PC-9 (cell line): ENCODE measurements at regions not wholly inside any gene's neighbourhood (a gene's known extent, or its start where the extent isn't known, plus 50 kb on each side); places are given as distances from the start of the nearest gene placed in this dataset.

ENCODE experiments used
- BruUV-seq: library from RNA; stranded (reverse); fragments of 400-500 nt; replicated peaks from 2 replicates; lab custom pipeline; 2021; lab: Mats Ljungman, UMichigan
- CTCF ChIA-PET: fragments of 300-600 bp; sonication (Branson Sonifier 250); formaldehyde crosslinking; loops from one replicate; lab custom pipeline; 2022; ENCODE audit warnings: antibody characterized with exemption; lab: Charles Lee
- POLR2A ChIA-PET: fragments of 300-600 bp; sonication (Branson Sonifier 250); formaldehyde crosslinking; loops from one replicate; lab custom pipeline; 2022; ENCODE audit warnings: antibody characterized with exemption; ENCODE audit not compliant: unreplicated experiment; lab: Charles Lee
- DNase-seq, 2 experiments: peaks; one replicate each; pipeline versions ENCODE4 v3.0.0 to v3.0.0-alpha.2; 2015 to 2022; ENCODE audit warnings: mixed read lengths in 1 of 2
- H2AFZ ChIP-seq: fragments of 200-600 bp; sonication (generic); 2 replicates; pipeline ENCODE4 v1.8.1; 2017; ENCODE audit warnings: antibody characterized with exemption
- H3F3A ChIP-seq: fragments of 200-600 bp; sonication (generic); 2 replicates; pipeline ENCODE4 v1.8.1; 2017; ENCODE audit warnings: antibody characterized with exemption, mild to moderate bottlenecking, low read depth; ENCODE audit not compliant: insufficient read depth
- H3K27ac ChIP-seq: fragments of 200-600 bp; sonication (generic); 2 replicates; pipeline ENCODE4 v1.6.1; 2016; ENCODE audit warnings: mixed run types
- H3K27me3 ChIP-seq: fragments of 200-600 bp; sonication (generic); 2 replicates; pipeline ENCODE4 v1.6.1; 2016; ENCODE audit warnings: low read depth, mixed run types; ENCODE audit not compliant: insufficient read depth
- H3K36me3 ChIP-seq: fragments of 200-600 bp; sonication (generic); 2 replicates; pipeline ENCODE4 v1.6.1; 2016; ENCODE audit warnings: low read depth, mixed run types
- H3K4me1 ChIP-seq: fragments of 200-600 bp; sonication (generic); replicated peaks from 2 replicates; pipeline ENCODE4 v1.6.1; 2016; ENCODE audit warnings: mixed run types; ENCODE audit not compliant: insufficient read depth
- H3K4me2 ChIP-seq: fragments of 200-600 bp; sonication (generic); 2 replicates; pipeline ENCODE4 v1.6.1; 2017; ENCODE audit warnings: mixed run types
- H3K4me3 ChIP-seq: fragments of 200-600 bp; sonication (generic); 2 replicates; pipeline ENCODE4 v1.6.1; 2016; ENCODE audit warnings: mixed run types
- H3K79me2 ChIP-seq: fragments of 200-600 bp; sonication (generic); 2 replicates; pipeline ENCODE4 v1.6.1; 2017; ENCODE audit warnings: low read depth, mixed run types
- H3K9me2 ChIP-seq: fragments of 200-600 bp; sonication (generic); 2 replicates; pipeline ENCODE4 v1.8.1; 2017; ENCODE audit warnings: mild to moderate bottlenecking; ENCODE audit not compliant: insufficient read depth
- H3K9me3 ChIP-seq: fragments of 200-600 bp; sonication (generic); 2 replicates; pipeline ENCODE4 v1.8.1; 2016; ENCODE audit warnings: low read depth; ENCODE audit not compliant: insufficient read depth
- H4K20me1 ChIP-seq: fragments of 200-600 bp; sonication (generic); 2 replicates; pipeline ENCODE4 v1.8.1; 2017; ENCODE audit not compliant: insufficient read depth
- EZH2 ChIP-seq: fragments of 200-600 bp; sonication (generic); IDR thresholded peaks from 2 replicates; pipeline ENCODE4 v1.8.0; 2017; ENCODE audit warnings: antibody characterized with exemption, low read depth
- intact Hi-C: fragments of 100-400 bp; cut with micrococcal nuclease; formaldehyde crosslinking; loops from one replicate; pipeline ENCODE4 v1.10.0; 2022; ENCODE audit not compliant: unreplicated experiment
- TF ChIP-seq, protein P1 (sequence below): fragments of 200-600 bp; sonication (generic); conservative IDR thresholded peaks from 2 replicates; pipeline ENCODE4 v1.6.1; 2017; ENCODE audit warnings: mixed run types, antibody characterized with exemption, mild to moderate bottlenecking, moderate library complexity

DNA sequence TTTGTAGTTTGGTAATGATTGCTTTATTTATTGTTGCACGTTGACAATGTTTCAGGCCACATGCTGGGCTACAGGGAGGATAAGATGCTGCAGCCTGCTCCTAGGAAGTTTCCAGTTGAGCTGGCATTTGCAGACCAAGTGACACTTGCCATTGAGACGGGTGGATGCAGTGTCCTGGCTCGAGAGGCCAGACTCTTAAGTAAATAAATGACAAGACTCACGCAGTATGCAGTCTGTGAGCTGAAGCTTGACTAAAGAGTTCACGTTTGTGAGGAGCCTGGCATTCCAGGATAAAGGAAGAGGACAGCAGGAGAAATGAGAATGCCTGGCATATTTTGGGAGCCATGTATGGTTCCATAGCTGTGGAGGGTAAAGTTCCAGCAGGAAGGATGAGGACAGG is 105.8 kb downstream of the BAMBI start:
- Histone ChIP-seq H3K9me3 (no peaks in the 10 kb centered on the region), H4K20me1 (no peaks in the 10 kb centered on the region), H3K4me1 (no peaks in the 10 kb centered on the region), H2AFZ (no peak overlapping the region), H3K4me2 (no peak overlapping the region), H3K79me2 (no peaks in the 10 kb centered on the region), H3K27me3 (no peaks in the 10 kb centered on the region), H3K36me3 (no peaks in the 10 kb centered on the region), H3K9me2 (no peaks in the 10 kb centered on the region), H3F3A (no peaks in the 10 kb centered on the region), H3K27ac (no peak overlapping the region), H3K4me3 (no peak overlapping the region)
- no TSS peak for BruUV-seq
- intact Hi-C loops = no loop called here
- CTCF ChIA-PET = no interaction called here
- POLR2A ChIA-PET = no interaction called here
- no peak for DNase-seq
- TF ChIP-seq EZH2 = no peak
- TF ChIP-seq, protein P1, sequence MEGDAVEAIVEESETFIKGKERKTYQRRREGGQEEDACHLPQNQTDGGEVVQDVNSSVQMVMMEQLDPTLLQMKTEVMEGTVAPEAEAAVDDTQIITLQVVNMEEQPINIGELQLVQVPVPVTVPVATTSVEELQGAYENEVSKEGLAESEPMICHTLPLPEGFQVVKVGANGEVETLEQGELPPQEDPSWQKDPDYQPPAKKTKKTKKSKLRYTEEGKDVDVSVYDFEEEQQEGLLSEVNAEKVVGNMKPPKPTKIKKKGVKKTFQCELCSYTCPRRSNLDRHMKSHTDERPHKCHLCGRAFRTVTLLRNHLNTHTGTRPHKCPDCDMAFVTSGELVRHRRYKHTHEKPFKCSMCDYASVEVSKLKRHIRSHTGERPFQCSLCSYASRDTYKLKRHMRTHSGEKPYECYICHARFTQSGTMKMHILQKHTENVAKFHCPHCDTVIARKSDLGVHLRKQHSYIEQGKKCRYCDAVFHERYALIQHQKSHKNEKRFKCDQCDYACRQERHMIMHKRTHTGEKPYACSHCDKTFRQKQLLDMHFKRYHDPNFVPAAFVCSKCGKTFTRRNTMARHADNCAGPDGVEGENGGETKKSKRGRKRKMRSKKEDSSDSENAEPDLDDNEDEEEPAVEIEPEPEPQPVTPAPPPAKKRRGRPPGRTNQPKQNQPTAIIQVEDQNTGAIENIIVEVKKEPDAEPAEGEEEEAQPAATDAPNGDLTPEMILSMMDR = no peak

DNA sequence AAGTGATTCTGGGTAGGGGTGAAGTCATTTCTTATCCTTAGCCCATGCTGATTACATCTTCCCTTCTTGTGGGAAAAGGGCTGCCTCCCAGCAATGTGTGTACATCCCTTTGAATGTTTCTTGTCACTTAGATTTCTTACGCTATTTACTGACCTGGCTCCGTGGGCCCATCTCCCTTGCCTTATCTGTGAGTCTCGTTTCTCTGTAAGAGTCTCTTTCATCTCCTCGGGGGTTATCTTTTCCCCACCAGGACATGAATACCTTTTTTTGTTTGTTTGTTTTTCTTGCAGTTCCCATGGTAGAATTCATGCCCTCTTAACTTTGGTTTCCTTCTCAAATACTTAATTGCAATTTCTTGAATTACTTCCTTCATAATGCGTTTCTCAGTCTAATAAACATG is 107.7 kb downstream of the BAMBI start:
- Histone ChIP-seq H4K20me1 (no peaks in the 10 kb centered on the region), H3K9me3 (no peaks in the 10 kb centered on the region), H3K4me2 (no peak overlapping the region), H3K27me3 (no peaks in the 10 kb centered on the region), H3K79me2 (no peaks in the 10 kb centered on the region), H3K27ac (no peak overlapping the region), H3F3A (no peaks in the 10 kb centered on the region), H3K4me1 (no peaks in the 10 kb centered on the region), H3K36me3 (no peaks in the 10 kb centered on the region), H2AFZ (no peak overlapping the region), H3K9me2 (no peaks in the 10 kb centered on the region), H3K4me3 (no peak overlapping the region)
- no peak for TF ChIP-seq EZH2
- TF ChIP-seq, protein P1 = no peak
- BruUV-seq = no TSS peak
- intact Hi-C loops = no loop called here
- DNase-seq = no peak
- POLR2A ChIA-PET = no interaction called here
- CTCF ChIA-PET = no interaction called here

DNA sequence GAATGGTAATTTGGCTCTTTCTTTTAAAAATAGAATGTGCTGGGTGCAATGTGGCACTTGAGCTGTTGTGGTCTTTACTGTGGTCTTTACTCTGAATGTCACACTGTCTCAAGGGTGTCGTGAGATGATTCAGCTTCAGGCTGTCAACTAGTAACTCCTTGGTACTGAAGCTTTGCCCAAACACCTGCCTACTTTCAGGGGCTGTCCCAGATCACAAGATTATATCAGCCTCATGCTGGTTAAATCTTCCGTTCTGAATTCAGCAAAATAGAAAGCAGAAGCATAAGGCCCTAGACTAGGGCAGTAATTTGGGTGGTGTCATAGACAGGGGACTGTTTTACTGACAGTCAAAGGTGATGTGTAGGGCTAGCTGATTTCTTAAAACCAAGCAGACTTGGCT is 110.9 kb downstream of the BAMBI start:
- ChIA-PET CTCF (no interaction called here), POLR2A (no interaction called here)
- no TSS peak for BruUV-seq
- Histone ChIP-seq H3K4me1 (no peaks in the 10 kb centered on the region), H3K4me2 (no peak overlapping the region), H3K27me3 (no peaks in the 10 kb centered on the region), H4K20me1 (no peaks in the 10 kb centered on the region), H3K9me3 (no peaks in the 10 kb centered on the region), H3K4me3 (no peak overlapping the region), H3F3A (no peaks in the 10 kb centered on the region), H3K36me3 (no peaks in the 10 kb centered on the region), H3K9me2 (no peaks in the 10 kb centered on the region), H3K79me2 (no peaks in the 10 kb centered on the region), H3K27ac (no peak overlapping the region), H2AFZ (no peak overlapping the region)
- DNase-seq = no peak
- TF ChIP-seq EZH2 = no peak
- TF ChIP-seq, protein P1 = no peak
- intact Hi-C loops = no loop called here
